Peyer's patch (tissue), 4 donors: ENCODE measurements at regions not wholly inside any gene's neighbourhood (a gene's known extent, or its start where the extent isn't known, plus 50 kb on each side); places are given as distances from the start of the nearest gene placed in this dataset.

ENCODE experiments used
- DNase-seq, 3 donors: peaks; one replicate each; pipeline ENCODE4 v3.0.0-alpha.2; 2017 to 2019
- H3K27ac ChIP-seq, 4 donors: fragments of 200-600 bp; sonication (generic); one replicate each; pipeline ENCODE4 v1.5.1; 2016 to 2019
- H3K27me3 ChIP-seq, 2 donors: fragments of 200-600 bp; sonication (generic); one replicate each; pipeline ENCODE4 v1.5.1; 2019
- H3K36me3 ChIP-seq, 3 donors: fragments of 200-600 bp; sonication (generic); one replicate each; pipeline ENCODE4 v1.5.1; 2016 to 2019
- H3K4me1 ChIP-seq, 4 donors: fragments of 200-600 bp; sonication (generic); one replicate each; pipeline ENCODE4 v1.5.1; 2016 to 2019
- H3K4me3 ChIP-seq, 4 donors: fragments of 200-600 bp; sonication (generic); 1 replicate in 3 of 4; 2 replicates in 1 of 4; pipeline ENCODE4 v1.5.1; 2016 to 2019; ENCODE audit warnings: mild to moderate bottlenecking in 1 of 4
- H3K9me3 ChIP-seq, 4 donors: fragments of 200-600 bp; sonication (generic); one replicate each; pipeline ENCODE4 v1.5.1; 2016 to 2019; ENCODE audit warnings: mild to moderate bottlenecking in 1 of 4
- CTCF ChIP-seq, 6 experiments: fragments of 450-650 bp in 4 of 6; fragments of 200-600 bp in 2 of 6; sonication (generic) in 1 of 6; IDR thresholded peaks; one replicate each; pipeline ENCODE4 v1.5.1; 2017 to 2019; ENCODE audit warnings: antibody characterized with exemption in 6 of 6, mild to moderate bottlenecking in 3 of 6, moderate library complexity in 1 of 6
- POLR2A ChIP-seq, 2 donors: fragments of 450-650 bp; IDR thresholded peaks; one replicate each; pipeline ENCODE4 v1.5.1; 2017; ENCODE audit warnings: antibody characterized with exemption in 2 of 2, mild to moderate bottlenecking in 2 of 2, moderate library complexity in 2 of 2

DNA sequence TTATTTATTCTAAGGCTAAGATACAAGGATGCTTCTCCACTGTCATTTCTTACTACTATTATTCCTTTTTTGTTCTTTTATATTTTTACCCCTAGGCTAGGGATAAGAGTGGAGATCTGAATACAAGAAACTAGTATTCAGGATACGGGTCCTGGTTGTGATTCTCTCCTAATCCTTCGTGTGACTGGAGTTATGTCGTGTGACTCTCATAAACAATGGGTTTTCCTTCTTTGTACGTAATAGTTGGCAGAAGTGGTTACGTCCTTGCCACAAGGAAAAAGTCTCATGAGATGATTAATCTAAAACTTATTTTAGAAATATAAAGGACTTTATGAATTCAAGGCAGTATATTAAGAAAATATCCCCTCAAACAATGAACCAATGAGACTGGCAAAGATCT, 497.2 kb upstream of the FAM241A start:
- no peaks in the 10 kb centered on the region for H3K36me3 ChIP-seq
- H3K27me3 ChIP-seq = no peaks in the 10 kb centered on the region
- H3K4me3 ChIP-seq = no peak overlapping the region
- no peak for DNase-seq
- no peaks in the 10 kb centered on the region for H3K9me3 ChIP-seq
- TF ChIP-seq POLR2A (IDR thresholded peaks at IDR 0.05) = no peak
- TF ChIP-seq CTCF (IDR thresholded peaks at IDR 0.05) = no peak
- no peaks in the 10 kb centered on the region for H3K4me1 ChIP-seq
- no peak overlapping the region for H3K27ac ChIP-seq

DNA sequence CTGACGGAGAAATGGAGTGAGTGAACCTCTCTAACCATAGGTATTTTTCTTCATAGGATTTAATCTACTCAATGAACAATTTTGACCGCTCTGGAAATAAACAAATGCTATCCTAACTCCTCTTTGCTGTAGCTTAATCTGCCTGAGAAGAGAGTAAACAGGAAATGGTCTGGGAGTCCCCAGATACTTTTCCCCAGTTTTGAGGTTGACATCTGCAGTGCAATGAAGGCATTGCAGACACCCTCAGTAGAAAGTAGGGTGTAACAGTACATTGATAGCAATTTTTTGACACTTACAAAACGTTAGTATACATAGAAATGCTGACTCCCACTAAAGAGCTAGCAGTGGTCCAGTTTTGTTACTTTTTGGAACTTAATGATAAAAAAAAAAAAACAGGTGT, 495.9 kb upstream of the FAM241A start:
- Histone ChIP-seq H3K4me1 (no peaks in the 10 kb centered on the region), H3K27me3 (no peaks in the 10 kb centered on the region), H3K4me3 (no peak overlapping the region), H3K9me3 (no peaks in the 10 kb centered on the region), H3K36me3 (no peaks in the 10 kb centered on the region), H3K27ac (no peak overlapping the region)
- DNase-seq = no peak
- TF ChIP-seq POLR2A (IDR thresholded peaks at IDR 0.05) (no peak), CTCF (IDR thresholded peaks at IDR 0.05) (no peak)

DNA sequence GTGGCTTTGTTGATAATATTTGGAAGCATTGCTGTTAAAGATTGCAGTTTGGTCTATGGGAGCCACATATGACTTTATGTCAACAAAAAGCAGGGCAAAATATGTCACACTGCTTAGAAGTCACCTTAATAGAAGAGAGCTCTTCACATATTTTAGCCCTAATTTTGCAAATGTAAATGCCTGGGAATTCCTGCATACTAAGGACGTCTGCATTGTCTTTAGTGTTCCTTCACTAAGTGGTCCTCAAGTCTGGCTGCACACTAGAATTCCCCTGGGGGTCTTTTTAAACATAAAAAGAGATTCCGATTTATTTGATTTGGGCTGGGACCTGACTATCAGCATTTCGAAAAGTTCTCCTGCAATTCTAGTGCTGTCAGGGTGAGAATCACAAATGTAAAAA, 495.1 kb upstream of the FAM241A start:
- Histone ChIP-seq H3K9me3 (no peaks in the 10 kb centered on the region), H3K27me3 (no peaks in the 10 kb centered on the region), H3K36me3 (no peaks in the 10 kb centered on the region), H3K4me3 (no peak overlapping the region), H3K4me1 (no peaks in the 10 kb centered on the region), H3K27ac (no peak overlapping the region)
- DNase-seq = no peak
- TF ChIP-seq POLR2A (IDR thresholded peaks at IDR 0.05) = no peak
- TF ChIP-seq CTCF (IDR thresholded peaks at IDR 0.05) = no peak

- H3K36me3 ChIP-seq = no peaks in the 10 kb centered on the region
- no peaks in the 10 kb centered on the region for H3K4me1 ChIP-seq
- no peaks in the 10 kb centered on the region for H3K9me3 ChIP-seq
- no peak for DNase-seq
- TF ChIP-seq CTCF (IDR thresholded peaks at IDR 0.05) (no peak), POLR2A (IDR thresholded peaks at IDR 0.05) (no peak)
- no peak overlapping the region for H3K4me3 ChIP-seq
- H3K27ac ChIP-seq = no peak overlapping the region
- H3K27me3 ChIP-seq = no peaks in the 10 kb centered on the region
These were observed 494.6 kb upstream of the FAM241A start for GRCh38 chr4:111650674-111651086.

- Histone ChIP-seq H3K36me3 (no peaks in the 10 kb centered on the region), H3K9me3 (no peaks in the 10 kb centered on the region), H3K4me3 (no peak overlapping the region), H3K27me3 (no peaks in the 10 kb centered on the region), H3K4me1 (no peaks in the 10 kb centered on the region), H3K27ac (no peak overlapping the region)
- DNase-seq = no peak
- TF ChIP-seq CTCF (IDR thresholded peaks at IDR 0.05) (no peak), POLR2A (IDR thresholded peaks at IDR 0.05) (no peak)
These were observed 493.0 kb upstream of the FAM241A start for GRCh38 chr4:111652236-111652635.

DNA sequence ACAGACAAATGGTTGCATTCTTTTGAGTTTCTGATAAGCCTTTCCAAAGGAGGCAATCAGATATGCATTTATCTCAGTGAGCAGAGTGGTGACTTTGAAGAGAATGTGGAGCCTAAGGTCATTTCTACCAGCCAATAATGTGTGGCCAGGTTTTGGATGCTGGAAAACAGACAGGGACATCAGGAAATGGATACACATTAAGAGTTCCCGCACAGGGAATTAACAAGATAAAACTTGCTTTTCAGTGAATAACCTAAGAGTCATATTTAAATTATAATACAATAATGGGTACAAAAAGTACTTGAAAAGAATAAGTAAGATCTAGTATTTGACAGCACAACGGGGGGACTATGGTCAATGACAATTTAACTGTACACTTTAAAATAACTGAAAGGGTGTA, 492.3 kb upstream of the FAM241A start:
- DNase-seq = no peak
- Histone ChIP-seq H3K4me3 (no peak overlapping the region), H3K36me3 (no peaks in the 10 kb centered on the region), H3K9me3 (no peaks in the 10 kb centered on the region), H3K27ac (no peak overlapping the region), H3K4me1 (no peaks in the 10 kb centered on the region), H3K27me3 (no peaks in the 10 kb centered on the region)
- TF ChIP-seq CTCF (IDR thresholded peaks at IDR 0.05) = no peak
- TF ChIP-seq POLR2A (IDR thresholded peaks at IDR 0.05) = no peak
